Breast epithelium (tissue), 4 donors: ENCODE measurements at regions not wholly inside any gene's neighbourhood (a gene's known extent, or its start where the extent isn't known, plus 50 kb on each side); places are given as distances from the start of the nearest gene placed in this dataset.

Experiments
- DNase-seq, 2 donors: peaks; one replicate each; pipeline ENCODE4 v3.0.0-alpha.2; 2019; ENCODE audit warnings: low spot score in 2 of 2
- H3K27ac ChIP-seq, 2 donors: fragments of 200-600 bp; sonication (generic) in 1 of 2; one replicate each; pipeline ENCODE4 v1.5.1; 2016 to 2019; ENCODE audit warnings: mild to moderate bottlenecking in 1 of 2
- H3K27me3 ChIP-seq, 2 donors: fragments of 200-600 bp; sonication (generic) in 1 of 2; one replicate each; pipeline versions ENCODE4 v1.5.1 to v1.6.0; 2017 to 2019; ENCODE audit warnings: control low read depth in 1 of 2, mild to moderate bottlenecking in 1 of 2
- H3K36me3 ChIP-seq: fragments of 200-600 bp; one replicate; pipeline ENCODE4 v1.5.1; 2019
- H3K4me1 ChIP-seq, 2 donors: fragments of 200-600 bp; sonication (generic); one replicate each; pipeline ENCODE4 v1.5.1; 2016 to 2019; ENCODE audit warnings: control low read depth in 1 of 2
- H3K4me3 ChIP-seq, 3 donors: fragments of 200-600 bp; sonication (generic); 1 replicate in 2 of 3; 2 replicates in 1 of 3; pipeline ENCODE4 v1.5.1; 2016 to 2019; ENCODE audit warnings: mild to moderate bottlenecking in 3 of 3, moderate library complexity in 2 of 3
- H3K9me3 ChIP-seq, 2 donors: fragments of 200-600 bp; sonication (generic) in 1 of 2; one replicate each; pipeline ENCODE4 v1.5.1; 2016 to 2019; ENCODE audit warnings: control low read depth in 1 of 2
- POLR2A ChIP-seq: fragments of 450-650 bp; IDR thresholded peaks from one replicate; pipeline ENCODE4 v1.6.1; 2016; ENCODE audit warnings: antibody characterized with exemption, mild to moderate bottlenecking, moderate library complexity
- POLR2AphosphoS5 ChIP-seq, 3 donors: sonication (generic); formaldehyde crosslinking; IDR thresholded peaks; one replicate each; pipeline ENCODE4 v1.6.1; 2017; ENCODE audit warnings: antibody characterized with exemption in 3 of 3
- intact Hi-C: fragments of 100-400 bp; cut with DNase I; formaldehyde crosslinking; loops from one replicate; pipeline ENCODE4 v1.15.1; 2023; ENCODE audit warnings: low total_unique reads
- TF ChIP-seq, protein P1 (sequence below), 3 donors: fragments of 450-650 bp; IDR thresholded peaks; one replicate each; pipeline ENCODE4 v1.5.1; 2016 to 2017; ENCODE audit warnings: antibody characterized with exemption in 3 of 3, mild to moderate bottlenecking in 3 of 3, moderate library complexity in 3 of 3

DNA sequence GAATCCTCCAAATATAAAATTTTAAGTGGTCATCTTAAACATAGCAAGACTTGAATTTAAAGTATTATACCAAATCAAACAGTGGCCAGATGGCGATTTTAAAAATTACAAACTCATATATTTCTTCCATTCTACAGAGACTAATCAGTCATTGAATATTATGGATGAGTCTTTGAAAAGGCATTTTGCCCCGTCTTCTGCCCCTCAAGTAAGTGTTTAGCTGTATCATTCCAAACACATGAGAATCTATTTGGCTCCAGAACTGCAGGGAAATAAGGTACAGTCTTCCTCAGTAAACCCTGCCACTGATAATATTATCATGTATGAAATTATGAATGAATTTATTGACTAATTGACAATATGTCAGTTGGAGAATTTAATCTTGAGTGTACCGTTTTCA, 191.0 kb downstream of the SLC7A11 start:
- no peaks in the 10 kb centered on the region for H3K27me3 ChIP-seq
- no peak overlapping the region for H3K4me3 ChIP-seq
- intact Hi-C loops, result no loop called here
- H3K36me3 ChIP-seq, result no peaks in the 10 kb centered on the region
- TF ChIP-seq POLR2AphosphoS5 (IDR thresholded peaks at IDR 0.05), result no peak
- TF ChIP-seq POLR2A, result no peak
- TF ChIP-seq, protein P1, sequence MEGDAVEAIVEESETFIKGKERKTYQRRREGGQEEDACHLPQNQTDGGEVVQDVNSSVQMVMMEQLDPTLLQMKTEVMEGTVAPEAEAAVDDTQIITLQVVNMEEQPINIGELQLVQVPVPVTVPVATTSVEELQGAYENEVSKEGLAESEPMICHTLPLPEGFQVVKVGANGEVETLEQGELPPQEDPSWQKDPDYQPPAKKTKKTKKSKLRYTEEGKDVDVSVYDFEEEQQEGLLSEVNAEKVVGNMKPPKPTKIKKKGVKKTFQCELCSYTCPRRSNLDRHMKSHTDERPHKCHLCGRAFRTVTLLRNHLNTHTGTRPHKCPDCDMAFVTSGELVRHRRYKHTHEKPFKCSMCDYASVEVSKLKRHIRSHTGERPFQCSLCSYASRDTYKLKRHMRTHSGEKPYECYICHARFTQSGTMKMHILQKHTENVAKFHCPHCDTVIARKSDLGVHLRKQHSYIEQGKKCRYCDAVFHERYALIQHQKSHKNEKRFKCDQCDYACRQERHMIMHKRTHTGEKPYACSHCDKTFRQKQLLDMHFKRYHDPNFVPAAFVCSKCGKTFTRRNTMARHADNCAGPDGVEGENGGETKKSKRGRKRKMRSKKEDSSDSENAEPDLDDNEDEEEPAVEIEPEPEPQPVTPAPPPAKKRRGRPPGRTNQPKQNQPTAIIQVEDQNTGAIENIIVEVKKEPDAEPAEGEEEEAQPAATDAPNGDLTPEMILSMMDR (IDR thresholded peaks at IDR 0.05), result no peak
- no peaks in the 10 kb centered on the region for H3K4me1 ChIP-seq
- no peak overlapping the region for H3K27ac ChIP-seq
- no peaks in the 10 kb centered on the region for H3K9me3 ChIP-seq
- DNase-seq, result no peak

DNA sequence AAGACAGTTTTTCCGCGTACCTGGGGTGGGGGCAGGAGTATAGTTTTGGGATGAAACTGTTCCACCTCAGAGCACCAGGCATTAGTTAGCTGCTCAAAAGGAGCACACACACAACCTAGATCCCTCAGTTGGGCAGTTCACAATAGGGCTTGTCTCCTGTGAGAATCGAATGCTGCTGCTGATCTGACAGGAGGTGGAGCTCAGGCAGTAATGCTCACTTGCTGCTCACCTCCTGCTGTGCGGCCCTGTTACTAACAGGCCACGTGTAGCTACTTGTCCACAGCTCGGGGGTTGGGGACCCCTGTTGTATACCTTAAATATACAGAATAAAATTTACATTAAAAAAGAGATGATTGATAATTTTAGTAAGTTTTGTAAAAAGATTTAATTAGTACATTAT, 191.5 kb downstream of the SLC7A11 start:
- no peaks in the 10 kb centered on the region for H3K36me3 ChIP-seq
- no peaks in the 10 kb centered on the region for H3K9me3 ChIP-seq
- H3K4me3 ChIP-seq, result no peak overlapping the region
- intact Hi-C loops, result no loop called here
- H3K27ac ChIP-seq, result no peak overlapping the region
- TF ChIP-seq, protein P1 (IDR thresholded peaks at IDR 0.05), result no peak
- TF ChIP-seq POLR2A (no peak), POLR2AphosphoS5 (IDR thresholded peaks at IDR 0.05) (no peak)
- DNase-seq, result no peak
- no peaks in the 10 kb centered on the region for H3K4me1 ChIP-seq
- no peaks in the 10 kb centered on the region for H3K27me3 ChIP-seq

DNA sequence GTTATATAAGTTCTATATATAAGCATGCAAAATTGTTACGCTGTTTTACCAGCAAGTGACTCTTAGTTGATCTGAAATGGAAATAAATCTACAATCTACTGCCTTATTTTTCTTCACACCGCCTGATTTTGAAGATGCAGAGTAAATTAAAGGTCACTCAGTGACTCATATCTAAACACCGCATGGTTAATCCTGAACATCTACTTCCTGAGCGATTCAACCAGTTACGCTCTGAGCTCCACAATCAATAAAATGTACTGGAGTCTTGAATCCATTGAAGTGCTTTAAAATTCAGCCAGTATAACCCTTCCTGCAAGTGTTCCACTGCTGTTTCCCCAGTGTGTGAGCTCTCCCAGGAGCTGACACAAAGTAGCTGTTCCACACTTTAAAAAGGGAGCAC, 192.8 kb downstream of the SLC7A11 start:
- Histone ChIP-seq H3K36me3 (no peaks in the 10 kb centered on the region), H3K27ac (no peak overlapping the region), H3K9me3 (no peaks in the 10 kb centered on the region), H3K4me3 (no peak overlapping the region), H3K4me1 (no peaks in the 10 kb centered on the region), H3K27me3 (no peaks in the 10 kb centered on the region)
- TF ChIP-seq POLR2AphosphoS5 (IDR thresholded peaks at IDR 0.05), result no peak
- TF ChIP-seq, protein P1 (IDR thresholded peaks at IDR 0.05), result no peak
- TF ChIP-seq POLR2A, result no peak
- DNase-seq, result no peak
- intact Hi-C loops, result no loop called here

DNA sequence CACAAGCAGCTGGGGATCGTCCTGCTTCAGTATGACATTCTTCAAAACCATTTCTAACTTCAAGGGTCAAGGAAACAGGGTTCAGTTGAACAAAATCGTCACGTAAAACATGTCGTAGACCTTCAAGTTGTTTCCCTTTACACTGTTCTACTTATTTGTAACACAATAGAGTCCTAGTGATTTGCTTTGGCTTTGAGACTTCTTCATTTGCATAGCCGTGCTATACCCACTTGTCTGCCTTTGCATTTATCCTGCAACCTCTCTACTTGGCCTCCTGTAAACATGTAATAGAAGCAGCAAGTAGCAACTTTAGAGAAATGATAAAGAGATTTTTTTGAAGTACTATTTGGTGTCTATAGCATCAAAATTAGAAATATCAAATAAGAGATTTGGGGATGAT, 194.9 kb downstream of the SLC7A11 start:
- TF ChIP-seq, protein P1 (IDR thresholded peaks at IDR 0.05), result no peak
- TF ChIP-seq POLR2A (no peak), POLR2AphosphoS5 (IDR thresholded peaks at IDR 0.05) (no peak)
- Histone ChIP-seq H3K9me3 (no peaks in the 10 kb centered on the region), H3K27me3 (no peaks in the 10 kb centered on the region), H3K27ac (no peak overlapping the region), H3K4me3 (no peak overlapping the region), H3K36me3 (no peaks in the 10 kb centered on the region), H3K4me1 (no peaks in the 10 kb centered on the region)
- no peak for DNase-seq
- intact Hi-C loops, result no loop called here

DNA sequence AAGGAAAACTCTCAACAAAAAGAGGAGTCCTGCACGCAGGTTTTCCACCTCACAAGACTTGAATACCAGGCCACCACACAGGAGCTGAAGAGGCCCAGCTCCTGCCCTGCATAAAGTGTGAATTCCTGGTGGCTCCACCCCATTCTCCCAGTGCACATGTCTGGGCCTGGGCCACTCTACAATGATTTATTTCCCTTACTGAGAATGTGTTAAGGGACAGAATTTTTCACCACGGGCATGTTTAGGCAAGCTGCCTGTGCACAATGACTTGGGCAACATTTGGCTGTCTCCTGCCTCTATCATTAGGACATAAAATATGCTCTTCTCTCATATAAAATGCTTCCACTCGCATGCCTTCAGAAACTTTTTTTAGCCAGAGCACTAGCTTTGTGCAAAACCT, 197.1 kb downstream of the SLC7A11 start:
- Histone ChIP-seq H3K36me3 (no peaks in the 10 kb centered on the region), H3K27me3 (no peaks in the 10 kb centered on the region), H3K4me3 (no peak overlapping the region), H3K9me3 (no peaks in the 10 kb centered on the region), H3K4me1 (no peaks in the 10 kb centered on the region), H3K27ac (peak overlapping the region in 1 of 2 donors; percentile 2)
- DNase-seq, result peak in 1 of 2 donors; percentile 23
- TF ChIP-seq POLR2A (no peak), POLR2AphosphoS5 (IDR thresholded peaks at IDR 0.05) (no peak)
- TF ChIP-seq, protein P1 (IDR thresholded peaks at IDR 0.05), result no peak
- intact Hi-C loops, result no loop called here
